ENCODE measurements at regions not wholly inside any gene's neighbourhood (a gene's known extent, or its start where the extent isn't known, plus 50 kb on each side); places are given as distances from the start of the nearest gene placed in this dataset.

DNA sequence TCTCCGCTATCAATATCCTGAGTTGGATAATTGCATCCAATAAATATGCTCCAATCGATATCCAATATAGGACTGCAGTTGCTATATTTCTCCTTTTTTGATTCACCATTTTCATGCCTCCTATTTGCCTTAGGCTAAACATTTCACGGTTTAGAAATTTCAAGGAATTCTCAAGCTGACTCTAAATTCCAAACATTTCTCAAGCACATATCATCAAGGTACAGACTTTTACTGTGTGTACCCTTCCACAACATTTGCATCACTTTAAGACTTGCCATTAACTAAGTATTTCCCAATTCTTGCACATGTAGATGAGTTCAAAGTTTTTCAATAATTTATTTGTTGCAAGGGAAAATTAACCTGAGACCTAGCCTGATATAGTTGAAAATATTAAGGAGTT lies 795.2 kb upstream of the TMPRSS15 start:
- intact Hi-C loops (cut with micrococcal nuclease; ENCODE audit: unreplicated experiment): no loop called here
- H4K20me1 ChIP-seq (ENCODE audit: insufficient read depth, low read length): no peaks in the 10 kb centered on the region
- BruUV-seq (replicated peaks): no TSS peak
- no peak for DNase-seq (ENCODE audit: low spot score)
- CTCF ChIA-PET (ENCODE audit: unreplicated experiment): no interaction called here
- 0 out of 2 replicates have a peak, but pooled peaks cover 6% of the 10 kb centered on the region for H3K9me3 ChIP-seq (ENCODE audit: low read length)
- POLR2A ChIA-PET: interaction anchor here (1.3 kb wide), 1 partner anchor 12 kb away, joined by 3 read pairs; no protein-coding TSS in a partner anchor
- no peak overlapping the region for H2AFZ ChIP-seq (ENCODE audit: low read length)
- no peaks in the 10 kb centered on the region for H3K9me2 ChIP-seq (ENCODE audit: insufficient read depth, low read length)
- H3K4me1 ChIP-seq (ENCODE audit: insufficient read depth, low read length, poor library complexity, severe bottlenecking): no peaks in the 10 kb centered on the region
- no peak overlapping the region for H3K27ac ChIP-seq (ENCODE audit: low read depth, low read length, poor library complexity, severe bottlenecking)
- no peak overlapping the region for H3K4me3 ChIP-seq (ENCODE audit: low read depth, low read length, poor library complexity, severe bottlenecking)
- no peak overlapping the region for H3K4me2 ChIP-seq (ENCODE audit: low read length)
- no peaks in the 10 kb centered on the region for H3K79me2 ChIP-seq (ENCODE audit: insufficient read depth, low read depth, low read length)
- no peaks in the 10 kb centered on the region for H3K36me3 ChIP-seq (ENCODE audit: insufficient read depth, low read length)
- no peak for TF ChIP-seq EZH2phosphoT487 (IDR thresholded peaks at IDR 0.05; ENCODE audit: borderline replicate concordance, low read depth, low read length)
- TF ChIP-seq, protein P1, sequence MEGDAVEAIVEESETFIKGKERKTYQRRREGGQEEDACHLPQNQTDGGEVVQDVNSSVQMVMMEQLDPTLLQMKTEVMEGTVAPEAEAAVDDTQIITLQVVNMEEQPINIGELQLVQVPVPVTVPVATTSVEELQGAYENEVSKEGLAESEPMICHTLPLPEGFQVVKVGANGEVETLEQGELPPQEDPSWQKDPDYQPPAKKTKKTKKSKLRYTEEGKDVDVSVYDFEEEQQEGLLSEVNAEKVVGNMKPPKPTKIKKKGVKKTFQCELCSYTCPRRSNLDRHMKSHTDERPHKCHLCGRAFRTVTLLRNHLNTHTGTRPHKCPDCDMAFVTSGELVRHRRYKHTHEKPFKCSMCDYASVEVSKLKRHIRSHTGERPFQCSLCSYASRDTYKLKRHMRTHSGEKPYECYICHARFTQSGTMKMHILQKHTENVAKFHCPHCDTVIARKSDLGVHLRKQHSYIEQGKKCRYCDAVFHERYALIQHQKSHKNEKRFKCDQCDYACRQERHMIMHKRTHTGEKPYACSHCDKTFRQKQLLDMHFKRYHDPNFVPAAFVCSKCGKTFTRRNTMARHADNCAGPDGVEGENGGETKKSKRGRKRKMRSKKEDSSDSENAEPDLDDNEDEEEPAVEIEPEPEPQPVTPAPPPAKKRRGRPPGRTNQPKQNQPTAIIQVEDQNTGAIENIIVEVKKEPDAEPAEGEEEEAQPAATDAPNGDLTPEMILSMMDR (conservative IDR thresholded peaks at IDR 0.05; ENCODE audit: low read length): no peak

DNA sequence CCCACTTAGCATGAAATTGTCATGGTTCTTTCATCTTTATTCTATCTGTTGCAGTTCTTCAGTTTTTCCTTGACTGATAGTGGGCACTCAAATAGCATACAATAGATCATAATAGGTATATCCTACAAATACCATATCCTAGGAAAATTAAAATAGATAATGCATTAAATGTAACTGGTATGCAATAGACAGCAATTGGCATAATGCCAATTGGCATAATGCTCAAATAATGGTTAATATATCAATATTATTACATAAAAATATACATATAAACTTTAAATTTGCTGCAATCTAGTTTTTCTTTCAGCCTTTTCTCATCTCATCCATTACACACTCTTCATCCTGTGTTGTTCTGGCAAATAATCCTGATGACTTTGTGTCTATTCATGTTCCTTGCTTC lies 814.6 kb upstream of the TMPRSS15 start:
- intact Hi-C loops (cut with micrococcal nuclease; ENCODE audit: unreplicated experiment): no loop called here
- ChIA-PET CTCF (ENCODE audit: unreplicated experiment) (no interaction called here), POLR2A (no interaction called here)
- H4K20me1 ChIP-seq (ENCODE audit: insufficient read depth, low read length): no peaks in the 10 kb centered on the region
- 0 out of 2 replicates have a peak, but pooled peaks cover 13% of the 10 kb centered on the region for H3K9me3 ChIP-seq (ENCODE audit: low read length)
- no peak for DNase-seq (ENCODE audit: low spot score)
- no peak overlapping the region for H3K4me3 ChIP-seq (ENCODE audit: low read depth, low read length, poor library complexity, severe bottlenecking)
- H3K36me3 ChIP-seq (ENCODE audit: insufficient read depth, low read length): no peaks in the 10 kb centered on the region
- no peak overlapping the region for H3K4me2 ChIP-seq (ENCODE audit: low read length)
- H2AFZ ChIP-seq (ENCODE audit: low read length): no peak overlapping the region
- no TSS peak for BruUV-seq (replicated peaks)
- H3K4me1 ChIP-seq (ENCODE audit: insufficient read depth, low read length, poor library complexity, severe bottlenecking): no peaks in the 10 kb centered on the region
- H3K79me2 ChIP-seq (ENCODE audit: insufficient read depth, low read depth, low read length): no peaks in the 10 kb centered on the region
- no peak overlapping the region for H3K27ac ChIP-seq (ENCODE audit: low read depth, low read length, poor library complexity, severe bottlenecking)
- H3K9me2 ChIP-seq (ENCODE audit: insufficient read depth, low read length): no peaks in the 10 kb centered on the region
- TF ChIP-seq, protein P1 (conservative IDR thresholded peaks at IDR 0.05; ENCODE audit: low read length): no peak
- no peak for TF ChIP-seq EZH2phosphoT487 (IDR thresholded peaks at IDR 0.05; ENCODE audit: borderline replicate concordance, low read depth, low read length)

DNA sequence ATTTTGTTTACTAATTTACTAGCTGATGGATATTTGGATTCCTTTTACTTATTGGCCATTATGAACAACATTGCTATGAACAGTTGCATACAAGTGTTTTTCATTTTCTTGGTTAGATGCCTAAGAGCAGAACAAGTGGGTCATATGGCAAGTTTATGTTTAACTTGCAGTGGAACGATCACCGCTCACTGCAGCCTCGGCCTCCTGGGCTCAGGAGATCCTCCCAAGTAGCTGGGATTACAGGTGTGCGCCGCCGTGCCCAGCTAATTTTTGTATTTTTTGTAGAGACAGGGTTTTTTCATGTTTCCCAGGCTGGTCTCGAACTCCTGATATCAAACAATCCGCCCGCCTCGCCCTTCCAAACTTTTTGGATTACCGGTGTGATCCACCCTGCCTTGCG lies 820.5 kb upstream of the TMPRSS15 start:
- no peak for DNase-seq (ENCODE audit: low spot score)
- H3K9me2 ChIP-seq (ENCODE audit: insufficient read depth, low read length): no peaks in the 10 kb centered on the region; the same call in 1 of the 2 replicates
- CTCF ChIA-PET (ENCODE audit: unreplicated experiment): no interaction called here
- H4K20me1 ChIP-seq (ENCODE audit: insufficient read depth, low read length): no peaks in the 10 kb centered on the region
- H3K4me3 ChIP-seq (ENCODE audit: low read depth, low read length, poor library complexity, severe bottlenecking): no peak overlapping the region
- H3K9me3 ChIP-seq (ENCODE audit: low read length): peaks cover 17% of the 10 kb centered on the region; the same call in 1 of the 2 replicates
- H3K4me1 ChIP-seq (ENCODE audit: insufficient read depth, low read length, poor library complexity, severe bottlenecking): no peaks in the 10 kb centered on the region
- no peaks in the 10 kb centered on the region for H3K79me2 ChIP-seq (ENCODE audit: insufficient read depth, low read depth, low read length)
- intact Hi-C loops (cut with micrococcal nuclease; ENCODE audit: unreplicated experiment): no loop called here
- BruUV-seq (replicated peaks): no TSS peak
- H3K27ac ChIP-seq (ENCODE audit: low read depth, low read length, poor library complexity, severe bottlenecking): no peak overlapping the region
- no peak overlapping the region for H3K4me2 ChIP-seq (ENCODE audit: low read length)
- H2AFZ ChIP-seq (ENCODE audit: low read length): no peak overlapping the region
- no peaks in the 10 kb centered on the region for H3K36me3 ChIP-seq (ENCODE audit: insufficient read depth, low read length)
- TF ChIP-seq, protein P1 (conservative IDR thresholded peaks at IDR 0.05; ENCODE audit: low read length): no peak
- TF ChIP-seq EZH2phosphoT487 (IDR thresholded peaks at IDR 0.05; ENCODE audit: borderline replicate concordance, low read depth, low read length): no peak
- POLR2A ChIA-PET: no interaction called here

Data from OCI-LY7 (cell line).